T-helper 1 cell (primary cell): ENCODE measurements at regions not wholly inside any gene's neighbourhood (a gene's known extent, or its start where the extent isn't known, plus 50 kb on each side); places are given as distances from the start of the nearest gene placed in this dataset.

Experiments
- DNase-seq, 5 donors: peaks; one replicate each; pipeline ENCODE4 v3.0.0-alpha.2; 2012 to 2020

- DNase-seq, result no peak
These were observed 155.9 kb downstream of the SLC30A10 start for GRCh38 chr1:219772265-219773036.

GRCh38 chr1:219771080-219771479, 157.3 kb downstream of the SLC30A10 start:
- DNase-seq, result no peak

- DNase-seq, result no peak
These were observed 150.4 kb upstream of the ZC3H11B start for GRCh38 chr1:219763321-219763720.

GRCh38 chr1:219761208-219761860, 148.4 kb upstream of the ZC3H11B start:
- DNase-seq, result no peak

GRCh38 chr1:219759095-219759494, 146.2 kb upstream of the ZC3H11B start:
- no peak for DNase-seq

GRCh38 chr1:219757890-219758289, 145.0 kb upstream of the ZC3H11B start:
- DNase-seq, result no peak

- no peak for DNase-seq
These were observed 142.3 kb upstream of the ZC3H11B start for GRCh38 chr1:219755234-219755633.

GRCh38 chr1:219754767-219755166, 141.9 kb upstream of the ZC3H11B start:
- no peak for DNase-seq

- DNase-seq, result no peak
These were observed 141.0 kb upstream of the ZC3H11B start for GRCh38 chr1:219753914-219754313.

GRCh38 chr1:219752645-219753044, 139.7 kb upstream of the ZC3H11B start:
- DNase-seq, result no peak

GRCh38 chr1:219751870-219752507, 139.1 kb upstream of the ZC3H11B start:
- DNase-seq, result no peak

GRCh38 chr1:219749370-219749769, 136.5 kb upstream of the ZC3H11B start:
- no peak for DNase-seq

- no peak for DNase-seq
These were observed 133.2 kb upstream of the ZC3H11B start for GRCh38 chr1:219746141-219746540.

- DNase-seq, result no peak
These were observed 132.0 kb upstream of the ZC3H11B start for GRCh38 chr1:219744652-219745469.

- DNase-seq, result no peak
These were observed 128.4 kb upstream of the ZC3H11B start for GRCh38 chr1:219741011-219741970.

- DNase-seq, result no peak
These were observed 120.7 kb upstream of the ZC3H11B start for GRCh38 chr1:219733511-219734174.

- DNase-seq, result no peak
These were observed 120.0 kb upstream of the ZC3H11B start for GRCh38 chr1:219732814-219733491.

GRCh38 chr1:219731771-219732170, 118.9 kb upstream of the ZC3H11B start:
- no peak for DNase-seq

GRCh38 chr1:219726480-219727272, 113.8 kb upstream of the ZC3H11B start:
- DNase-seq, result no peak

- no peak for DNase-seq
These were observed 111.5 kb upstream of the ZC3H11B start for GRCh38 chr1:219724440-219724839.
